NCI-H748 treated with DMSO at 0.1 percent for 48 hours (cell line): ENCODE measurements at regions not wholly inside any gene's neighbourhood (a gene's known extent, or its start where the extent isn't known, plus 50 kb on each side); places are given as distances from the start of the nearest gene placed in this dataset.

ENCODE experiments used
- DNase-seq: peaks from one replicate; lab custom pipeline; 2025; lab: John Stamatoyannopoulos, UW

DNA sequence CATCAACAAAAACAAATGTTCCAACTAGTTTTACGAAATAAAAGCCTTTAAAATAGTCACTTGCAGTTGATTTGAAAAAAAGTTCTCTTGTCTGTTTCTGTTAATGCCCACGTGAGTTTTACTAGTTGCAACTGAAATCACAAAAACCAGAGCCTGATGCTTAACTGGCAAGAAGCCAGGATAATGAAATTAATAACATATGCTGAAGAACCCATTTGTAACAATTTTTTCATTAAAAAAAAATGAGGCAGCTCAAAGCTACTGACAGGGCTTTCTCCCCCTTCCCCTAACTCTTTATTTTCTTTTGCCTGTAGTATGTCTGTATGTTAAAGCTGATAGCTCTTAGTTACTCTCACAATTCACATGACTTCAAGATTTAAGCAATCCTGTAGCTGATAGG is 132.7 kb upstream of the EYA4 start:
- no peak for DNase-seq

DNA sequence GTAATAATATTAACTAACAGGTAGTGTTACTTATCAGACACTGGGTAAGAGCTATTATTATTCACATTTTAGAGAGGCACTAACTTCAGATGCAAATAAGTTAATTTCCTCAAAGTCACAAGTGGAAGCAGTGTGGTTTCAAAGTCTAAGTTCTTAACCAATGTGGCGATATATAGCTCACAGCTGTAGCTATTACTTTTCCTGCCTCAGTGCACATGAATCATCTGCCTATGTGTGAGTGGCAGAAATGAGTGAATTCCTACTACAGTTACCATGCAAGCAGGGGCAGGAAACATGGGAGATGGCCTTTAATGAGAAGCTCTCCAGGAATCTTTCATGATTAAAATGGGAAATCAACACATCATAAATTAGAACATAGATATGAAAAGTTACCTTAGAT is 126.2 kb upstream of the EYA4 start:
- no peak for DNase-seq

DNA sequence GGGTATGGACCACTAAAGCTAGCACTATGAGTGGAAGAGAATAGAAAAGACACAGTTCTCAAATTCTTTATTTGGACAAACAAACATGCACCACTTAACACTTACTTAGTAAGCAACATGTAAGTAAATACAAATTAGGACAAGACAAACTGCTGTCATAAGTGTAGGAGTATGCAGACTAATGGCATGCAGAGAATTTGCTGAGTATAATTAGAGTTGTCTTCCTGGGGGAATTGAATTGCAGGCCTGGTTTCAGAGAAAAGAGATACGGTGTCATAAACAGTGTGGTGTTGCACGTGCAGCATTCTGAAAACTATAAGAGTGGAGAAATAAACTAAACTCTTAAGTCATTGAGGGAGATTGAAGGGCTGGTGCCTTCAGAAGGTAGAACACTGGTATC is 125.2 kb upstream of the EYA4 start:
- DNase-seq, result no peak

DNA sequence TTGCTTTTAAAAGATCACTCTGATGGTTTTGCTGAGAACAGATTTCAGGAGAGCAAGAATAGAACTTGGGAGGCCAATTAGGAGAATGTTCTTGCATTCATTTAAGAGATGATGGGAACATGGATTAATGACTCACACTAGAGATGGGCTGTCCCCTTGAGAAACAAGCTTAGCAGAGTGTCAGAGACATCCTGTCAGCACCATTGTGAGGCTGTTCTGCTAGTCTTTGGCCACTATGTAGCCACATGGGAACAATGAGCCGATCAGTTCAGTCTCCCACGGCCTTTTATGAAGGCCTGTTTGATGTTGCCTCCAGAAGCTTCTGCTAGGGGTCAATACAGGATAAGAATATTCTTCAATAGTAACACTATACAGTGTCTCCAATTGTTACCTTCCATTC is 113.0 kb upstream of the EYA4 start:
- DNase-seq, result no peak

DNA sequence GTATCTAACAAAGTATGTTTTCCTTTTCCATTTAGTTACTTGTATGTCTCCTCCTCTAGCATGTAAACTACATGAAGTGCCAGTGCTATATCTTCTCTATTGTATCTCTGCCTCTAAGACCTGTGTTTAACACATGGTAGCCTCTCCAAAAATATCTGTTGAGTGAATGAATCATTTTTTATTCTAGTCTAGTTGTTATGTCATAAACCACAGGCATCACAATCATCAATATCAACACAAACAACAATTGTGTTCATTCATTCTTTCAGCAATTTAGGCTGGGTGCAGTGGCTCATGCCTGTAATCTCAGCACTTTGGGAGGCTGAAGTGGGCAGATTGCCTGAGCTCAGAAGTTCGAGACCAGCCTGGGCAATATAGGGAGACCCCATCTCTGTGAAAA is 111.6 kb upstream of the EYA4 start:
- no peak for DNase-seq

DNA sequence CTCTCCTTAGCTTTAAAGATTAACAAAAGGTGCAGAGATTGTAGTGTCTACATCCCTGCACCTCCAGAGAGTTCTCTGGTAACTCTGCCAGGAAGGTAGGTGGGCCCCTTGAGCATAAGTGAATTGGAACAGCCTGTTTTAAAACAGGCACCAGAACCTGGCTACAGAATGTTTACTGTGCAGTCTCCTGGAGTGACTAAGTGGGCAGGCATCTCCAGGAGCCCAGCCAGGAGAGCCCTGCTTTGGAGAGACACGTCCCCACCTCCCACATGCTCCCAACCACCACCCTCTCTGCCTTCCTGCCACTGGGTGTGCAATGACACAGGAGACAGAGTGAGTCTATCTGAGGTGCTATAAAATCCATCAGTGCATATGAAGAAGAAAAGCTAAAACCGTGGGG is 110.3 kb upstream of the EYA4 start:
- DNase-seq, result no peak

DNA sequence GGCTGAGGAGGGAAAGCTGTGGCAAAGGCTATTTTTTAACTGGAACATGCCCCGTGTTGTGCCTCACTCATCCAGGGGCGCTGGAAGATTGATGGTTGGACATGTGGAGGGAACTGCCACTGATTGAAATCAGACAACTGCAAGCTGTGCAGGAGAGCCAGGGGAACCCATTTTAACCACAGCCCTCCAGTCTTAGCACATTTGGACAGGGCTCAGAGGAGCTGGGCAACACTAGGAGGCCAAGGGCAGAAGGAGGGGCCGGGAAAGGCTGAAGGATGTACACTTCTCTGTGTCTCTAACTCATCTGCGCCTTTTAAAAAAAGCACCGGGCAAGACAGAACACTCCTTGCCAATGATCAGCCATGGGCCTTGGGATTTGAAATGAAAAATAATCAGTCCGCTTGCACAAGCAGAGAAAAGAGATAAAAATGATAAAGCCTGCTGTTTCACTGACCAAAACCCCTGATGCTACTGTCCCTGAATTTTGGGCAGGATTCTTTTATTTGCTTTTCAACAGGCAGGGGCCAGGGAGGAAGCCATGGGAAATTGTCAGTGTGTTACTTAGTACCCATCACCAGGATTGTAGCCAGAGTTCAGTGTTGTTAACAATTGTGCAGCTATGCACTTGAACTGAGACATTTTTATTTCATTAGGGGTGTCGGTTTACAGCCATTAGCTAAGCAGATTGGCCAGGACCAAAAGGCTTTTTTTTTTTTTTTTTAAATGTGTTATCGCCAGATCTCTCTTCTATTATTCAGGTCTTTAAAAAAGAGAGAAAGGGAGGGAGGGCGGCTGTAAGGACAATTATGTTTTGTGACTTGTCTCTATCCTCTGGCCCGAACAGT is 109.3 kb upstream of the EYA4 start:
- peak; percentile 81 for DNase-seq

DNA sequence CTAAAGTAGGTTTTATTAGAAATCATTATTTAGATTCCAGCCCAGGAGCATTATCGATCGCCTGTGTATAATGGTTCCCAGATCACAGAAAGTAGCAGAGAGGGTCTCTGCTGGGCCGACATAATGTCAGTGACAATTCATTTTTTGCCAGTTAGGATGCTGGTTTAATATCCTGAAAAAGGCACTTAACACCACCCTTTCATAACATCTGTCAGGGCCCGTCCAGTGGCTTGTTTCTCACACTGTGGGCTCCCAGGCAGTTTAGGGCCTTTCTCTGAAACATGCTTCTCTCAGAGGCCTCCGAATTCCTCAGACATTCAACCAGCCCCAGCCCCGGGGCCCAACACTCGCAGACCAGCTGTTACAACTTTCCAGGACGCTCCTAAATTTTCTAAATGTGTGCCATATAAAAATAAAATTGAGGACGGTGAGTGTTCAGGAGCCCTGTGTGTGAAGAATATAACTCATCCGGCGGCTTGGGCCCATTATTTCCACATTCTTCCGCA is 108.6 kb upstream of the EYA4 start:
- DNase-seq, result no peak

DNA sequence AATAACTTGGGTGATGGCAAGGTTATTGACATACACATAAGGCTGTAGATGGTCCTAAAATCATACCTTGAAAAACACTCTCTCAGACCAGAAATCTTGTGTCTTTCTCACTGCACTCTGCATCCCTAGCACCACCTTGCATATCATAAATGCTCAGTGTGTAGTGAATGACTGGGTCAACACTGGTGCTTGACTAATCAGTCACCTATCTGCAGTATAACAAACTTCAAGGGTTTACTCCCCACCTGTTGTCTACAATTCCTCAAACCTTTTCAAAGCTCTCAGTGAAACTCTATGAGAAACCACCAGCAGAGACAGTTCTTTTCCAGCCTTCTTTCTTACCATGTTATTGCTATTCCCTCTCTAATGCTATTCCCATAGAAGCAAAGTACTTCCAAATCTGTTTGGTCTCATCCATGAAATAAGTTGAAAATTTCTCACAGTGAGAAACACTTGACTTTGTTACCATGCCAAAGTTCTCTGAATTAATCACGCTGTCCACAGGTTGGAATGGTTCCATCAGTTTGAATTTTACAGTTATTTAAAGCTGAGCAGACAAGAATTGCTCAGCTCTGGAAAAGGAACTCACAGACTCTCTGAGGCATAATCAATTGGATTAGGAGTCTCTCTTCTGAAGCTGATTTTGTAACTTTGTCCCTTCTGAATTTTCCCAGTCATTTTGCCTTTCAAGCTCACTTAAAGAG is 104.8 kb upstream of the EYA4 start:
- DNase-seq, result no peak

DNA sequence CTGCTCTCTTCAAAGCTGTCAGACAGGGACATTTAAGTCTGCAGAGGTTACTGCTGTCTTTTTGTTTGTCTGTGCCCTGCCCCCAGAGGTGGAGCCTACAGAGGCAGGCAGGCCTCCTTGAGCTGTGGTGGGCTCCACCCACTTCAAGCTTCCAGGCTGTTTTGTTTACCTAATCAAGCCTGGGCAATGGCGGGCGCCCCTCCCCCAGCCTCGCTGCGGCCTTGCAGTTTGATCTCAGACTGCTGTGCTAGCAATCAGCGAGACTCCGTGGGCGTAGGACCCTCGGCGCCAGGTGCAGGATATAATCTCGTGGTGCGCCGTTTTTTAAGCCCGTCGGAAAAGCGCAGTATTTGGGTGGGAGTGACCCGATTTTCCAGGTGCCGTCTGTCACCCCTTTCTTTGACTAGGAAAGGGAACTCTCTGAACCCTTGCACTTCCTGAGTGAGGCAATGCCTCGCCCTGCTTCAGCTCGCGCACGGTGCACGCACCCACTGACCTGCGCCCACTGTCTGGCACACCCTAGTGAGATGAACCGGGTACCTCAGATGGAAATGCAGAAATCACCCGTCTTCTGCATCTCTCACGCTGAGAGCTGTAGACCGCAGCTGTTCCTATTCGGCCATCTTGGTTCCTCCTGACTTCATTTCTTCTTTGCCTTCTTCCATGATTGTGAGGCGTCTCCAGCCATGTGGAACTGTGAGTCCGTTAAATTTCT is 93.5 kb upstream of the EYA4 start:
- peak; percentile 16 for DNase-seq

DNA sequence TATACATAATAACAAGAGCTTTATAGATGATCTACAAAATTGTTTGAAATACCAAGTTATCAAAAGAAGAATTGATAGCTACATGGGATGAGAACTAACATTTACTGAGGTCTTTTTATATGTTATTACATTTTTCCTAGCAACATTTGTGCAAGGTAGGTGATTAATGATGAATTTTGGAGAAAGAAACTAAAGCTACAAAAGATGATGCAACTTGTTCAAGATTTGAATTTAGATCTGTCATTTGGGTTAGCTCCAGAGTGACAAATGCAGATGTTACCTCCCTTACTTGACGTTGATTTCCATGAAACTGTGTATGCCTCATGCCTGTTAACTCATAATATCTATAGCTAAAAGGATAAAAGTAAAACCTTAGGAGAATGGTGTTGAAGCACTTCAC is 84.5 kb upstream of the EYA4 start:
- DNase-seq, result no peak

DNA sequence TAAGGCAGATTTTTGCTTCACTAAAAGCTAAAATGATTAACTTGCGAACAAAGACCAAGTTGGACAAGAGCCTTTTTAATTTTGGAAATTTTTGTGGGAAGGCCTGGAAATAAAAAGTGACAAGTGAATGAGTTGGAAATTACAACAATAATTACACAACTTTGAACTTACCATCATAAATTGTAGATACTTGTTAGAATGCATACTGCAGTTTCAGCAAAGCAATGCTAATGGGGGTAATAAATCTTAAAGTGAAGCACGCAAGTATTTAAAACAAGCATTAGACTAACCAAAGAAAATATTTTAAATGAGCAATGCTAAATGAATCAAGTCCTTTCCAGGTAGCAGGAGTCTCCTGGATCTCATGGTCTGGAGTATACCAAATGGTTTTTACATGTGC is 83.2 kb upstream of the EYA4 start:
- no peak for DNase-seq

DNA sequence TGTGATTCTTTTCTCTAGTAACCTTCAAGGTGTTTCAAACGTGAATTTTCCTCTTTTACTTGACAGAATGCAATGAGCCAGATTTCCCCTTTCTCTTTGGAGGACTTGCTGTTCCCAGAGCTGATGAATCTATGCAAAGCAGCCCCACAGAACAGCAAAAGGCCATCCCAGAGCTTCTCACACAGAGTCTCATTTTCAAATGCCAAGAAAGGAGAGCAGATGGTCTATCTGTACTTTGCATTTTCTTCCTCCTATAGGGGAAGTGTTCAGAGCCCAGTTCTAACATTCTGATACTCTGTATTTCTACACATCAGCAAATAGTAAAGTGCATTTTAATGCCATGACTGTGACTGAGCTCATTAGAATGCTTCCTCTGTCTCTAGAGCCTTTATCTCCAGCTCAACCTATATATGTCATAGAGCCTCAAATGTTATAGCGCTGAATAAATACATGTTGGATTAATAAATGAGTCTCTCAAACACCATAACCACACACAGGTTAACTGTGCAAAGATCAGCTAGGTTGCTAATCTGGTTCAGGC is 81.8 kb upstream of the EYA4 start:
- no peak for DNase-seq

DNA sequence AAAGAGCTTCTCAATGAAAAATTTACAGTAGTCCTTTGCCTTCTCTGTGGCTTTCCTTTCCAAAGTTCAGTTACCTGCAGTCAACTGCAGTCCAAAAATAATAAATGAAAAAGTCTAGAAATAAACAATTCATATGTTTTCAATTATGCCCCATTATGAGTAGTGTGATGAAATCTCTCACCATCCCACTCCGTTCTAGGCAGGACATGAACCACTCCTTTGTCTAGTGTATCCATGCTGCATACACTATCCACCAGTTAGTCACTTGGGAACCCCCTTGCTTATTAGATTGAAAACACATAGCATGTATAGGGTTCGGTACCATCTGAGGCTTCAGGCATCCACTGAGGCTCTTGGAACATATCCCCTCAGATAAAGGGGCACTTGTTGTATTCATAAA is 80.6 kb upstream of the EYA4 start:
- DNase-seq, result no peak

DNA sequence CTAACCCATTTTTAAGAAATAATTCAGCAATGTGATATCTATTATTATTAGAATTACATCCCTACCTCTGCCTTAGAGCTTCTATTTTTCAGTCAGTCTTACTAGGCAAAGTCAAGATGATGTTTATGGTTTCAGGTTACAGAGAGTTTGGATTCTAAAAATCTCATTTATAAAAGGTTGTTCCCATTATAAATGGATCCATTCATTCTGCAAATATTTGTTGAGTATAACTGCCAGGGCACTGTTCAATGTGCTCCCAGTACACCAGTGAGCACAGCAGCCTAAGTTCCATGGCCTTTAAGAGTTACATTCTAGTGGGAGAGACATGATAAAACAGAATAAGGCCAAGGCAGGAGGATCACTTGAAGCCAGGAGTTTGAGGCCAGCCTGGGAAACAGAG is 75.9 kb upstream of the EYA4 start:
- DNase-seq, result peak; percentile 74

DNA sequence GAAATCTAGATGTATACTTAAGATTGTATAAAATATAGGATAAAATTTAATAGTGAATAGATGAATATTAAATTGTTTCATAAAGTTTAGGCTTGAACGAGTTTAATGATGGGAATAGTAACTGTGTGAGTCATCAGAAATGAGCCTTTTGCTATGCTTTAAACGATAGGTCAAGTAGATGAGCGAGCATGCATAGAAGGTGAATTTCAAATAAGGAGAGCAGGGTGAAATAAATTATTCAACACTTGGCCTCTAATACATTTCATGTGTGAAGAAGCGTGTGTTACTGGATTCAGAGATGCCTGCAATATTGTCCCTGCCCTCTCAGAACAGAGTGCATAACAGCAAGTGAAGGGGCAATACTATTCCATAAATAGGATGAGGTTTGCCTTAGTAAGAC is 74.4 kb upstream of the EYA4 start:
- DNase-seq, result no peak

DNA sequence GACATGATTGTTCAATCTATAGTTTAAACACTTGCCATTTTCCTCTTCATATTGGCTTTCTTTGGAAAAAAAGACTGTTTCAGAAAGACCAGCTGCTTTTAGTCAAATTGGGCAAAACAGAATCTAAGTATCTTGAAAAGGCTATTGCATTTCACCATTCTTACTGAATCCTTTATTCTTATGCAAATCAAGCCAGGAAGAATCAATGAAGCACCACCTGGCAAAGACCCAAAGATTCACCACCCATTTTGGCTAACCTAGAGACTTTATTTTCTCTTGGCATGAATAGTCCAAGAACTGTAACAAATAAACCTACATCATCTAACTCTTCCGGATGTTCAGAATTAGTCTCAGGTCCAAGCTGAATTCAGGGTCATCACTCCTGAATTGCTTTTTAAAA is 71.3 kb upstream of the EYA4 start:
- no peak for DNase-seq

DNA sequence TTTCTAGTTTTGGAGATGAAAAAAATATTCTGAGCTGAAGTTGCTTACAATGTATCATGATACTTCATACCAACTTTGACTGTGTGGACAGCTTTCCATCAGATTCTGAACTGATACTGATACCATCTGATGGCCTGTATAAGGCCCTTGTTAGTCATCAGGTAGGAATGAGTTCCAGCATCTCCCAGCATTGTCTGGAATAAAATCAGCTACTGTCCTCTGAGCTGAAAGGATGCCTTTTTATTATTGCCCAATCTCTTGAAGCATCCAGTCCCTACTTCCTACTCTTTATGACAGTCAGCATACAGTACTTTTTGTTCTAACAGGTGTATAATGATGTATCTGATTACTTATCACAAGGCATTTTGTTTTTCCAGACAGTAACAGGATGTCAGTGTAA is 70.6 kb upstream of the EYA4 start:
- DNase-seq, result no peak

DNA sequence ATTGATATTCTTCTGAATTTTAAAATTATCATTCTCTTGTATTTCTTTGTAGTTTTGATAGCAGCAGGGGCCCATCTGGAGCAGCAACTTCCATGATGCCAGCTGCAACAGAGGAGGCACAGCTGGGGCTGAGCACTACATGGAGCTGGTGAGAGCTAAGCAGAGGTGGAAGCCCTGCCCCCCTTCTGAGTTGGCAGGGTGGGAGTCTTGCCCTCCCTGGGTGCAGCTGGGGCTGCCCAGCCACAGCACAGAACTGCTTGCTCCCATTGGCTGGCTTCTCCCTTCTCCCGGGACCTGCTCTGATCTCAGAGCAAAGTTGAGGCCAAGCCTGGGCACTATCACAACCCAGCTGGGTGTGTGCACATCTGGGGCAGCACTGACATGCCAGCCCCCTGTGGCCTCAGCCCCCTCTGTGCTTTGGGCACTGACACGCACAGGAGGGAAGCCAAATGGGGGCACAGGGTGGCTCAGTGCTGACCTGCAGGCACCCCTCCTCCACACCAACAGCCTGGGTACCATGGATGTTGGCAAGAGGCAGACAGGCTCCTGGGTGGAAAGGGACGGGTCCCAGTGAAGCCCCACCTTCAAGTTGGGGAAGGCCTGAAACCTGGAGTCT is 69.1 kb upstream of the EYA4 start:
- DNase-seq, result no peak

DNA sequence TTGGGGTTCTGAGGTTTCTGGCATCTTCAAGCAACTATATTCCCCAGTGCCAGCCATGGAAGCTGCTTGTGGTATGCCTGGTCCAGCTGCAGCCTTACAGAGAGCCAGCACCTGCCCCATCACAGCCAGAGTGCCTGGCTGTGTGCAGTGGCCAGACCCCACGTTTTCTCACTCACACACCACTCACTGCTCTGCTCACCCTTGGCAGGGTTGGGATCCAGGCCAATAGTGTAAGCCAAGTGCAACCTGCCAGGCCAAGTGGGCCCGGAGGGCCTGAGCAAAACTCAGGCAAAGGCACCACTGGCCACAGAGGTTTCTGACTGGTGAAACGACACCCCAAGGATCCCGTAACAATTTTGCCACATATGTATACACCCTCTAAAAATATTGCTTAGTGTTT is 67.9 kb upstream of the EYA4 start:
- no peak for DNase-seq

DNA sequence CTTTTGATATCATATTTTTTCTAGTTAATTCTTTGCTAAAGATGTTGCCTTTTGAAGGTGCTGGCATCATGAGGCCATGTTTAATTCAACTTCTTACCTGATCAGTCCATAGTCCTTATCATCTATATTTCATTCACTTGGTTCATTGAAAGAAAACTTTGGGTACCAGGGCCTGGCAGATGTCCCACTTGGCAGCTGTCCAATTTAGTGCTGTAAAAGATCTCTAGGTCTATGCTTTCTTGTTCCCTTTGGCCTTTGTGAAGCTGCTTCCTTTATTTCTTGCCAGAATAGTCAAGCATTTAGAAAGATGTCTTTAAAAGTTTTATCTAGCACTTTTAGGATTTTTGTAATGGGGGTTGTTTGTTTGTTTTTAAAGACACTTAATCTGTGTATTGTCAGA is 61.7 kb upstream of the EYA4 start:
- no peak for DNase-seq

DNA sequence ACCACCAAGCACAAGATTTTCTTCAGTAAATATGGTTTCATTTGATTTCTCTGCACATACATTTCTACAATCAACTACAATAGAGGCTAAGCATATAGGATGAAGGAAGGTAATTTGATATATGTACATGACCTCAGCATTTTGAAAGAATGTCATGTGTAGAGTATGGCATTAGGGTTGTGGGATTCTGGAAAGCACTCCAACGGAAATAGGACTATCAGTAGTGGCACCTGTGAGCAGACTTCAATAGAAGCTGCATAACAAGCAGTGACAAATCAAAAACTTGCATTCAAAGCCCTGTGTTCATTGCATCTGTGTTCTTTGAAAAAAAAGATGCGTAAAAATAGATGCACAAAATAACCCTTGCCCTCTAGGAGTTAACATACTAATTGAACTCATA is 57.5 kb upstream of the EYA4 start:
- DNase-seq, result no peak
